HG03442 (cell line): ENCODE measurements at regions not wholly inside any gene's neighbourhood (a gene's known extent, or its start where the extent isn't known, plus 50 kb on each side); places are given as distances from the start of the nearest gene placed in this dataset.

Experiments used
- ATAC-seq: cut with Tn5 transposase; IDR thresholded peaks from one replicate; pipeline ENCODE4 v1.9.1; 2021; ENCODE audit warnings: mild to moderate bottlenecking, moderate library complexity; ENCODE audit not compliant: unreplicated experiment

GRCh38 chr10:117699436-117700075 is 157.0 kb downstream of the EMX2 start:
- ATAC-seq: no peak

- ATAC-seq: no peak
Measured at GRCh38 chr10:117710181-117710798, 167.7 kb downstream of the EMX2 start.

- no peak for ATAC-seq
Measured at GRCh38 chr10:117716889-117717288, 174.3 kb downstream of the EMX2 start.

- no peak for ATAC-seq
Measured at GRCh38 chr10:117718986-117719920, 176.7 kb downstream of the EMX2 start.

GRCh38 chr10:117720931-117721835 is 178.6 kb downstream of the EMX2 start:
- ATAC-seq: no peak

GRCh38 chr10:117721873-117722272 is 179.3 kb downstream of the EMX2 start:
- no peak for ATAC-seq

GRCh38 chr10:117723343-117723742 is 180.8 kb downstream of the EMX2 start:
- ATAC-seq: no peak

GRCh38 chr10:117725993-117726392 is 183.4 kb downstream of the EMX2 start:
- ATAC-seq: no peak

- ATAC-seq: no peak
Measured at GRCh38 chr10:117726596-117727295, 184.2 kb downstream of the EMX2 start.

- no peak for ATAC-seq
Measured at GRCh38 chr10:117727421-117727820, 184.9 kb downstream of the EMX2 start.

- no peak for ATAC-seq
Measured at GRCh38 chr10:117728087-117728486, 185.5 kb downstream of the EMX2 start.

- no peak for ATAC-seq
Measured at GRCh38 chr10:117729156-117729555, 186.6 kb downstream of the EMX2 start.

- no peak for ATAC-seq
Measured at GRCh38 chr10:117731121-117731791, 188.7 kb downstream of the EMX2 start.

GRCh38 chr10:117734731-117735405 is 192.3 kb downstream of the EMX2 start:
- ATAC-seq: no peak

GRCh38 chr10:117736655-117737054 is 194.1 kb downstream of the EMX2 start:
- no peak for ATAC-seq

- ATAC-seq: no peak
Measured at GRCh38 chr10:117740088-117740487, 197.5 kb downstream of the EMX2 start.

- no peak for ATAC-seq
Measured at GRCh38 chr10:117740691-117741222, 198.2 kb downstream of the EMX2 start.

- ATAC-seq: no peak
Measured at GRCh38 chr10:117741524-117741923, 199.0 kb downstream of the EMX2 start.

GRCh38 chr10:117743509-117743908 is 201.0 kb downstream of the EMX2 start:
- no peak for ATAC-seq
